Upper lobe of left lung (tissue), 6 donors: ENCODE measurements at regions not wholly inside any gene's neighbourhood (a gene's known extent, or its start where the extent isn't known, plus 50 kb on each side); places are given as distances from the start of the nearest gene placed in this dataset.
"Not testable (repeated sequence)": the region's sequence is repeated elsewhere in the genome, so short reads cannot be mapped to it uniquely, and the experiment has no call there.

Experiments
- ATAC-seq, 2 donors: fragments of 200-7000 bp; cut with Tn5 transposase; one replicate each; pipeline ENCODE4 v1.9.1; 2022; ENCODE audit warnings: mild to moderate bottlenecking in 2 of 2, moderate library complexity in 2 of 2; ENCODE audit not compliant: low FRiP score in 2 of 2
- DNase-seq, 2 donors: peaks; one replicate each; pipeline ENCODE4 v3.0.0-alpha.2; 2019 to 2020
- H3K27ac ChIP-seq, 4 donors: fragments of 200-600 bp; sonication (generic); one replicate each; pipeline ENCODE4 v1.5.1; 2016 to 2019
- H3K27me3 ChIP-seq, 4 donors: fragments of 200-600 bp; sonication (generic); one replicate each; pipeline ENCODE4 v1.5.1; 2017 to 2019
- H3K36me3 ChIP-seq, 4 donors: fragments of 200-600 bp; sonication (generic); one replicate each; pipeline ENCODE4 v1.5.1; 2016 to 2019
- H3K4me1 ChIP-seq, 4 donors: fragments of 200-600 bp; sonication (generic); one replicate each; pipeline ENCODE4 v1.5.1; 2018 to 2019
- H3K4me3 ChIP-seq, 4 donors: fragments of 200-600 bp; sonication (generic); one replicate each; pipeline ENCODE4 v1.5.1; 2017 to 2019; ENCODE audit warnings: mild to moderate bottlenecking in 2 of 4, moderate library complexity in 1 of 4
- H3K9me3 ChIP-seq, 4 donors: fragments of 200-600 bp; sonication (generic); one replicate each; pipeline ENCODE4 v1.5.1; 2018 to 2019
- EP300 ChIP-seq, 4 donors: sonication (generic); formaldehyde crosslinking; IDR thresholded peaks; one replicate each; pipeline ENCODE4 v1.5.1; 2017; ENCODE audit warnings: antibody characterized with exemption in 4 of 4, control low read depth in 2 of 4
- POLR2A ChIP-seq, 4 donors: fragments of 450-650 bp; IDR thresholded peaks; one replicate each; pipeline ENCODE4 v1.5.1; 2016 to 2017; ENCODE audit warnings: antibody characterized with exemption in 4 of 4, mild to moderate bottlenecking in 2 of 4
- POLR2AphosphoS5 ChIP-seq, 2 donors: sonication (generic); formaldehyde crosslinking; IDR thresholded peaks; one replicate each; pipeline ENCODE4 v1.5.1; 2017; ENCODE audit warnings: antibody characterized with exemption in 2 of 2
- WGBS, 2 donors: methylation state at CpG; one replicate each; pipeline ENCODE4 v1.1.5; 2017 to 2018; 5-methylcytosine and 5-hydroxymethylcytosine counted together
- TF ChIP-seq, protein P1 (sequence below), 6 experiments: fragments of 450-650 bp in 4 of 6; fragments of 200-600 bp in 2 of 6; sonication (generic) in 2 of 6; IDR thresholded peaks; one replicate each; pipeline ENCODE4 v1.5.1; 2016 to 2019; ENCODE audit warnings: antibody characterized with exemption in 6 of 6
- donor health status: DM: no; HTN: no; CAD: no; lungs with moderate emphysema.
- donor health status: DM: no; HTN: yes; CAD: no; lungs with severe emphysema.

GRCh38 chr15:81064253-81064652 is 63.5 kb downstream of the TLNRD1 start:
- ATAC-seq (no peak), DNase-seq (no peak)
- no peaks in the 10 kb centered on the region for H3K36me3 ChIP-seq
- peaks cover 0 to 4% (median 0%) of the 10 kb centered on the region in 4 donors for H3K4me1 ChIP-seq
- H3K4me3 ChIP-seq: no peak overlapping the region
- no peaks in the 10 kb centered on the region for H3K9me3 ChIP-seq
- no peak overlapping the region for H3K27ac ChIP-seq
- no peaks in the 10 kb centered on the region for H3K27me3 ChIP-seq
- TF ChIP-seq POLR2A (IDR thresholded peaks at IDR 0.05): no peak
- 46 to 58% methylated on average over 2 of the region's 2 CpGs for WGBS, 2 donors

GRCh38 chr15:81067567-81067966 is 66.5 kb upstream of the CFAP161 start:
- not testable (repeated sequence) for DNase-seq, ATAC-seq, H3K9me3 ChIP-seq, H3K27me3 ChIP-seq, H3K4me3 ChIP-seq, H3K27ac ChIP-seq, H3K36me3 ChIP-seq, H3K4me1 ChIP-seq

- no peak for ATAC-seq
- TF ChIP-seq POLR2A (IDR thresholded peaks at IDR 0.05) (no peak), EP300 (IDR thresholded peaks at IDR 0.05) (no peak), POLR2AphosphoS5 (IDR thresholded peaks at IDR 0.05) (no peak)
- TF ChIP-seq, protein P1, sequence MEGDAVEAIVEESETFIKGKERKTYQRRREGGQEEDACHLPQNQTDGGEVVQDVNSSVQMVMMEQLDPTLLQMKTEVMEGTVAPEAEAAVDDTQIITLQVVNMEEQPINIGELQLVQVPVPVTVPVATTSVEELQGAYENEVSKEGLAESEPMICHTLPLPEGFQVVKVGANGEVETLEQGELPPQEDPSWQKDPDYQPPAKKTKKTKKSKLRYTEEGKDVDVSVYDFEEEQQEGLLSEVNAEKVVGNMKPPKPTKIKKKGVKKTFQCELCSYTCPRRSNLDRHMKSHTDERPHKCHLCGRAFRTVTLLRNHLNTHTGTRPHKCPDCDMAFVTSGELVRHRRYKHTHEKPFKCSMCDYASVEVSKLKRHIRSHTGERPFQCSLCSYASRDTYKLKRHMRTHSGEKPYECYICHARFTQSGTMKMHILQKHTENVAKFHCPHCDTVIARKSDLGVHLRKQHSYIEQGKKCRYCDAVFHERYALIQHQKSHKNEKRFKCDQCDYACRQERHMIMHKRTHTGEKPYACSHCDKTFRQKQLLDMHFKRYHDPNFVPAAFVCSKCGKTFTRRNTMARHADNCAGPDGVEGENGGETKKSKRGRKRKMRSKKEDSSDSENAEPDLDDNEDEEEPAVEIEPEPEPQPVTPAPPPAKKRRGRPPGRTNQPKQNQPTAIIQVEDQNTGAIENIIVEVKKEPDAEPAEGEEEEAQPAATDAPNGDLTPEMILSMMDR (IDR thresholded peaks at IDR 0.05): no peak
- WGBS, 2 donors: 91 to 98% methylated on average over 4 of the region's 4 CpGs
Observed at GRCh38 chr15:81068516-81068915, 65.6 kb upstream of the CFAP161 start.

GRCh38 chr15:81069356-81069755 is 64.7 kb upstream of the CFAP161 start:
- TF ChIP-seq, protein P1 (IDR thresholded peaks at IDR 0.05): no peak
- H3K36me3 ChIP-seq: no peaks in the 10 kb centered on the region
- H3K27me3 ChIP-seq: no peaks in the 10 kb centered on the region
- no peak overlapping the region for H3K4me3 ChIP-seq
- 73 to 80% methylated on average over 5 of the region's 5 CpGs for WGBS, 2 donors
- H3K9me3 ChIP-seq: no peaks in the 10 kb centered on the region
- DNase-seq: no peak
- ATAC-seq: no peak
- no peaks in the 10 kb centered on the region for H3K4me1 ChIP-seq
- no peak overlapping the region for H3K27ac ChIP-seq

More at GRCh38 chr15:81068516-81068915, 65.6 kb upstream of the CFAP161 start:
- H3K9me3 ChIP-seq: no peaks in the 10 kb centered on the region
- H3K27me3 ChIP-seq: no peaks in the 10 kb centered on the region
- no peak overlapping the region for H3K27ac ChIP-seq
- no peaks in the 10 kb centered on the region for H3K4me1 ChIP-seq
- no peak overlapping the region for H3K4me3 ChIP-seq
- no peak for DNase-seq
- no peaks in the 10 kb centered on the region for H3K36me3 ChIP-seq

- Histone ChIP-seq H3K27me3 (no peaks in the 10 kb centered on the region), H3K4me1 (no peaks in the 10 kb centered on the region), H3K9me3 (no peaks in the 10 kb centered on the region), H3K27ac (no peak overlapping the region), H3K36me3 (no peaks in the 10 kb centered on the region), H3K4me3 (no peak overlapping the region)
- no peak for ATAC-seq
- WGBS, 2 donors: 78 to 89% methylated on average over 11 of the region's 11 CpGs
- DNase-seq: no peak
- TF ChIP-seq POLR2A (IDR thresholded peaks at IDR 0.05): no peak
- no peak for TF ChIP-seq POLR2AphosphoS5 (IDR thresholded peaks at IDR 0.05)
- TF ChIP-seq, protein P1 (IDR thresholded peaks at IDR 0.05): no peak
- no peak for TF ChIP-seq EP300 (IDR thresholded peaks at IDR 0.05)
Observed at GRCh38 chr15:81069909-81070308, 64.2 kb upstream of the CFAP161 start.

DNA sequence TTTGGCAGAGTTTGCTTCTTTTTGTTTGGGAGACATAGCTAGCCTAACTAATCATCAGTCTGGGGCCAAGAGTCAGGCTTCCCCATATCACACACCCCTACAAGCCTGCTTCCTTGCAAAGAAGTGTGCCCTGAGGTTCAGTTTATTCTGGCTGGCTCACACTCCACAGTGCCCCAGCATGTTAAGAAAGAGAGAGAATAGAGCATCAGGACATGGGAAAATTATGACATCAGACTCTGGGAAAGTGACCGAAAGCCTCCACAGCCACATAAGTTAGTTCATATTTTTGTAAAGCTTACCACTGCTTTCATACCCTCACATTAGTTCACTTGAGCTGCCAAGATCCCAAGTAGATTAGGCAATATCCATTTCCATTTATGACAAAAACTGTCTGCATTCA is 63.0 kb upstream of the CFAP161 start:
- H3K4me3 ChIP-seq: no peak overlapping the region
- no peaks in the 10 kb centered on the region for H3K36me3 ChIP-seq
- 71% methylated on average over 1 of the region's 1 CpG for WGBS, 2 donors
- H3K27ac ChIP-seq: no peak overlapping the region
- H3K27me3 ChIP-seq: no peaks in the 10 kb centered on the region
- TF ChIP-seq POLR2A (IDR thresholded peaks at IDR 0.05) (no peak), EP300 (IDR thresholded peaks at IDR 0.05) (no peak), POLR2AphosphoS5 (IDR thresholded peaks at IDR 0.05) (no peak)
- TF ChIP-seq, protein P1 (IDR thresholded peaks at IDR 0.05): no peak
- peak; percentile 40 to 55 for ATAC-seq
- no peak for DNase-seq
- no peaks in the 10 kb centered on the region for H3K9me3 ChIP-seq
- H3K4me1 ChIP-seq: no peaks in the 10 kb centered on the region
